Stimulated activated naive CD8-positive, alpha-beta T cell treated with anti-CD3 and anti-CD28 coated beads, Interleukin-15, amount 100 ng/mL, for 72 hours (primary cell): ENCODE measurements at regions not wholly inside any gene's neighbourhood (a gene's known extent, or its start where the extent isn't known, plus 50 kb on each side); places are given as distances from the start of the nearest gene placed in this dataset.
"Not testable (repeated sequence)": the region's sequence is repeated elsewhere in the genome, so short reads cannot be mapped to it uniquely, and the experiment has no call there.

Source experiments
- ATAC-seq: fragments of 150-1000 bp; cut with Tn5 transposase; 2 replicates; pipeline ENCODE4 v1.10.0; 2021; ENCODE audit warnings: mild to moderate bottlenecking, moderate library complexity
- DNase-seq, 2 donors: peaks; one replicate each; pipeline ENCODE4 v3.0.0; 2021 to 2022
- H3K27ac Mint-ChIP-seq, 2 donors: one replicate each; pipeline ENCODE4 v1.8.0; 2022; ENCODE audit warnings: mild to moderate bottlenecking in 2 of 2, mixed read lengths in 2 of 2, moderate library complexity in 2 of 2
- H3K27me3 Mint-ChIP-seq: one replicate; pipeline ENCODE4 v1.8.0; 2022; ENCODE audit warnings: mixed read lengths
- H3K4me1 Mint-ChIP-seq: one replicate; pipeline ENCODE4 v1.8.0; 2022; ENCODE audit warnings: mild to moderate bottlenecking, mixed read lengths
- H3K4me3 Mint-ChIP-seq, 2 donors: one replicate each; pipeline ENCODE4 v1.8.0; 2022; ENCODE audit warnings: mild to moderate bottlenecking in 2 of 2, mixed read lengths in 2 of 2, moderate library complexity in 1 of 2
- H3K9me3 Mint-ChIP-seq, 2 donors: one replicate each; pipeline ENCODE4 v1.8.0; 2022; ENCODE audit warnings: mixed read lengths in 2 of 2

- no peaks in the 10 kb centered on the region for H3K9me3 Mint-ChIP-seq
- H3K4me1 Mint-ChIP-seq: peaks cover 2% of the 10 kb centered on the region
- no peak overlapping the region for H3K4me3 Mint-ChIP-seq
- H3K27me3 Mint-ChIP-seq: peaks cover 35% of the 10 kb centered on the region
- ATAC-seq (no peak), DNase-seq (no peak)
- no peak overlapping the region for H3K27ac Mint-ChIP-seq
Observed at GRCh38 chr10:124156524-124157260, 63.3 kb upstream of the CHST15 start.

GRCh38 chr10:124155781-124156435 is 62.5 kb upstream of the CHST15 start:
- no peak for DNase-seq
- ATAC-seq: no peak
- Mint-ChIP-seq H3K27ac (no peak overlapping the region), H3K4me1 (peaks cover 5% of the 10 kb centered on the region), H3K27me3 (peaks cover 35% of the 10 kb centered on the region), H3K9me3 (no peaks in the 10 kb centered on the region), H3K4me3 (no peak overlapping the region)

- Mint-ChIP-seq H3K4me1 (peaks cover 12% of the 10 kb centered on the region), H3K4me3 (no peak overlapping the region), H3K27me3 (peaks cover 32% of the 10 kb centered on the region), H3K9me3 (no peaks in the 10 kb centered on the region), H3K27ac (peak overlapping the region in 1 of 2 donors; percentile 29)
- peak; percentile 83 for ATAC-seq
- peak; percentile 36 to 54 for DNase-seq
Observed at GRCh38 chr10:124153023-124153826, 59.8 kb upstream of the CHST15 start.

GRCh38 chr10:124152139-124153022 is 59.0 kb upstream of the CHST15 start:
- no peak for DNase-seq
- H3K27ac Mint-ChIP-seq: peak overlapping the region in 1 of 2 donors; percentile 29
- ATAC-seq: peak; percentile 43
- H3K4me3 Mint-ChIP-seq: no peak overlapping the region
- peaks cover 32% of the 10 kb centered on the region for H3K27me3 Mint-ChIP-seq
- no peaks in the 10 kb centered on the region for H3K9me3 Mint-ChIP-seq
- H3K4me1 Mint-ChIP-seq: peaks cover 12% of the 10 kb centered on the region

GRCh38 chr10:124151466-124152095 is 58.2 kb upstream of the CHST15 start:
- ATAC-seq (no peak), DNase-seq (no peak)
- no peak overlapping the region for H3K4me3 Mint-ChIP-seq
- peaks cover 12% of the 10 kb centered on the region for H3K4me1 Mint-ChIP-seq
- peaks cover 32% of the 10 kb centered on the region for H3K27me3 Mint-ChIP-seq
- no peaks in the 10 kb centered on the region for H3K9me3 Mint-ChIP-seq
- H3K27ac Mint-ChIP-seq: no peak overlapping the region

- no peak overlapping the region for H3K4me3 Mint-ChIP-seq
- H3K27me3 Mint-ChIP-seq: peaks cover 32% of the 10 kb centered on the region
- H3K4me1 Mint-ChIP-seq: peaks cover 12% of the 10 kb centered on the region
- no peak overlapping the region for H3K27ac Mint-ChIP-seq
- H3K9me3 Mint-ChIP-seq: no peaks in the 10 kb centered on the region
- DNase-seq (no peak), ATAC-seq (no peak)
Observed at GRCh38 chr10:124150807-124151417, 57.5 kb upstream of the CHST15 start.

- H3K27ac Mint-ChIP-seq: no peak overlapping the region
Observed at GRCh38 chr10:124150189-124150806, 56.9 kb upstream of the CHST15 start.

GRCh38 chr10:124149189-124150042 is 56.0 kb upstream of the CHST15 start:
- H3K27me3 Mint-ChIP-seq: peaks cover 32% of the 10 kb centered on the region
- no peak overlapping the region for H3K4me3 Mint-ChIP-seq
- H3K27ac Mint-ChIP-seq: no peak overlapping the region
- ATAC-seq (no peak), DNase-seq (no peak)
- H3K4me1 Mint-ChIP-seq: peaks cover 12% of the 10 kb centered on the region
- H3K9me3 Mint-ChIP-seq: no peaks in the 10 kb centered on the region

More at GRCh38 chr10:124150189-124150806, 56.9 kb upstream of the CHST15 start:
- H3K27me3 Mint-ChIP-seq: peaks cover 32% of the 10 kb centered on the region
- H3K4me1 Mint-ChIP-seq: peaks cover 12% of the 10 kb centered on the region
- no peaks in the 10 kb centered on the region for H3K9me3 Mint-ChIP-seq
- H3K4me3 Mint-ChIP-seq: no peak overlapping the region
- DNase-seq (no peak), ATAC-seq (no peak)

- peak overlapping the region in 1 of 2 donors; percentile 9 for H3K27ac Mint-ChIP-seq
- not testable (repeated sequence) for DNase-seq, H3K4me3 Mint-ChIP-seq, ATAC-seq, H3K9me3 Mint-ChIP-seq
- H3K4me1 Mint-ChIP-seq: peaks cover 12% of the 10 kb centered on the region
- peaks cover 32% of the 10 kb centered on the region for H3K27me3 Mint-ChIP-seq
Observed at GRCh38 chr10:124148509-124149188, 55.3 kb upstream of the CHST15 start.

GRCh38 chr10:124146483-124146882 is 53.1 kb upstream of the CHST15 start:
- Mint-ChIP-seq H3K27me3 (peaks cover 17% of the 10 kb centered on the region), H3K4me1 (peaks cover 8% of the 10 kb centered on the region), H3K27ac (no peak overlapping the region), H3K9me3 (no peaks in the 10 kb centered on the region), H3K4me3 (no peak overlapping the region)
- ATAC-seq (no peak), DNase-seq (no peak)

GRCh38 chr10:124145109-124145870 is 51.9 kb upstream of the CHST15 start:
- ATAC-seq (no peak), DNase-seq (no peak)
- peaks cover 5% of the 10 kb centered on the region for H3K4me1 Mint-ChIP-seq
- no peak overlapping the region for H3K4me3 Mint-ChIP-seq
- no peaks in the 10 kb centered on the region for H3K9me3 Mint-ChIP-seq
- H3K27ac Mint-ChIP-seq: no peak overlapping the region
- peaks cover 5% of the 10 kb centered on the region for H3K27me3 Mint-ChIP-seq

GRCh38 chr10:124144536-124144935 is 51.1 kb upstream of the CHST15 start:
- H3K4me3 Mint-ChIP-seq: no peak overlapping the region
- no peak for ATAC-seq
- H3K27me3 Mint-ChIP-seq: no peaks in the 10 kb centered on the region

More at GRCh38 chr10:124144536-124144935, 51.1 kb upstream of the CHST15 start:
- no peaks in the 10 kb centered on the region for H3K4me1 Mint-ChIP-seq
- no peak overlapping the region for H3K27ac Mint-ChIP-seq
- H3K9me3 Mint-ChIP-seq: no peaks in the 10 kb centered on the region
- DNase-seq: no peak
